PC-9 (cell line): ENCODE measurements at regions not wholly inside any gene's neighbourhood (a gene's known extent, or its start where the extent isn't known, plus 50 kb on each side); places are given as distances from the start of the nearest gene placed in this dataset.

Source experiments
- BruUV-seq: library from RNA; stranded (reverse); fragments of 400-500 nt; replicated peaks from 2 replicates; lab custom pipeline; 2021; lab: Mats Ljungman, UMichigan
- CTCF ChIA-PET: fragments of 300-600 bp; sonication (Branson Sonifier 250); formaldehyde crosslinking; loops from one replicate; lab custom pipeline; 2022; ENCODE audit warnings: antibody characterized with exemption; lab: Charles Lee
- POLR2A ChIA-PET: fragments of 300-600 bp; sonication (Branson Sonifier 250); formaldehyde crosslinking; loops from one replicate; lab custom pipeline; 2022; ENCODE audit warnings: antibody characterized with exemption; ENCODE audit not compliant: unreplicated experiment; lab: Charles Lee
- DNase-seq, 2 experiments: peaks; one replicate each; pipeline versions ENCODE4 v3.0.0 to v3.0.0-alpha.2; 2015 to 2022; ENCODE audit warnings: mixed read lengths in 1 of 2
- H2AFZ ChIP-seq: fragments of 200-600 bp; sonication (generic); 2 replicates; pipeline ENCODE4 v1.8.1; 2017; ENCODE audit warnings: antibody characterized with exemption
- H3F3A ChIP-seq: fragments of 200-600 bp; sonication (generic); 2 replicates; pipeline ENCODE4 v1.8.1; 2017; ENCODE audit warnings: antibody characterized with exemption, mild to moderate bottlenecking, low read depth; ENCODE audit not compliant: insufficient read depth
- H3K27ac ChIP-seq: fragments of 200-600 bp; sonication (generic); 2 replicates; pipeline ENCODE4 v1.6.1; 2016; ENCODE audit warnings: mixed run types
- H3K27me3 ChIP-seq: fragments of 200-600 bp; sonication (generic); 2 replicates; pipeline ENCODE4 v1.6.1; 2016; ENCODE audit warnings: low read depth, mixed run types; ENCODE audit not compliant: insufficient read depth
- H3K36me3 ChIP-seq: fragments of 200-600 bp; sonication (generic); 2 replicates; pipeline ENCODE4 v1.6.1; 2016; ENCODE audit warnings: low read depth, mixed run types
- H3K4me1 ChIP-seq: fragments of 200-600 bp; sonication (generic); replicated peaks from 2 replicates; pipeline ENCODE4 v1.6.1; 2016; ENCODE audit warnings: mixed run types; ENCODE audit not compliant: insufficient read depth
- H3K4me2 ChIP-seq: fragments of 200-600 bp; sonication (generic); 2 replicates; pipeline ENCODE4 v1.6.1; 2017; ENCODE audit warnings: mixed run types
- H3K4me3 ChIP-seq: fragments of 200-600 bp; sonication (generic); 2 replicates; pipeline ENCODE4 v1.6.1; 2016; ENCODE audit warnings: mixed run types
- H3K79me2 ChIP-seq: fragments of 200-600 bp; sonication (generic); 2 replicates; pipeline ENCODE4 v1.6.1; 2017; ENCODE audit warnings: low read depth, mixed run types
- H3K9me2 ChIP-seq: fragments of 200-600 bp; sonication (generic); 2 replicates; pipeline ENCODE4 v1.8.1; 2017; ENCODE audit warnings: mild to moderate bottlenecking; ENCODE audit not compliant: insufficient read depth
- H3K9me3 ChIP-seq: fragments of 200-600 bp; sonication (generic); 2 replicates; pipeline ENCODE4 v1.8.1; 2016; ENCODE audit warnings: low read depth; ENCODE audit not compliant: insufficient read depth
- H4K20me1 ChIP-seq: fragments of 200-600 bp; sonication (generic); 2 replicates; pipeline ENCODE4 v1.8.1; 2017; ENCODE audit not compliant: insufficient read depth
- EZH2 ChIP-seq: fragments of 200-600 bp; sonication (generic); IDR thresholded peaks from 2 replicates; pipeline ENCODE4 v1.8.0; 2017; ENCODE audit warnings: antibody characterized with exemption, low read depth
- intact Hi-C: fragments of 100-400 bp; cut with micrococcal nuclease; formaldehyde crosslinking; loops from one replicate; pipeline ENCODE4 v1.10.0; 2022; ENCODE audit not compliant: unreplicated experiment
- TF ChIP-seq, protein P1 (sequence below): fragments of 200-600 bp; sonication (generic); conservative IDR thresholded peaks from 2 replicates; pipeline ENCODE4 v1.6.1; 2017; ENCODE audit warnings: mixed run types, antibody characterized with exemption, mild to moderate bottlenecking, moderate library complexity

GRCh38 chr5:77843570-77844372 lies 67.6 kb upstream of the TBCA start:
- no peaks in the 10 kb centered on the region for H3K79me2 ChIP-seq
- no peaks in the 10 kb centered on the region for H3K27me3 ChIP-seq
- H3K4me1 ChIP-seq, result no peaks in the 10 kb centered on the region
- H3K9me3 ChIP-seq, result no peaks in the 10 kb centered on the region
- H3K27ac ChIP-seq, result no peak overlapping the region
- no peak for DNase-seq
- intact Hi-C loops, result no loop called here
- TF ChIP-seq, protein P1, sequence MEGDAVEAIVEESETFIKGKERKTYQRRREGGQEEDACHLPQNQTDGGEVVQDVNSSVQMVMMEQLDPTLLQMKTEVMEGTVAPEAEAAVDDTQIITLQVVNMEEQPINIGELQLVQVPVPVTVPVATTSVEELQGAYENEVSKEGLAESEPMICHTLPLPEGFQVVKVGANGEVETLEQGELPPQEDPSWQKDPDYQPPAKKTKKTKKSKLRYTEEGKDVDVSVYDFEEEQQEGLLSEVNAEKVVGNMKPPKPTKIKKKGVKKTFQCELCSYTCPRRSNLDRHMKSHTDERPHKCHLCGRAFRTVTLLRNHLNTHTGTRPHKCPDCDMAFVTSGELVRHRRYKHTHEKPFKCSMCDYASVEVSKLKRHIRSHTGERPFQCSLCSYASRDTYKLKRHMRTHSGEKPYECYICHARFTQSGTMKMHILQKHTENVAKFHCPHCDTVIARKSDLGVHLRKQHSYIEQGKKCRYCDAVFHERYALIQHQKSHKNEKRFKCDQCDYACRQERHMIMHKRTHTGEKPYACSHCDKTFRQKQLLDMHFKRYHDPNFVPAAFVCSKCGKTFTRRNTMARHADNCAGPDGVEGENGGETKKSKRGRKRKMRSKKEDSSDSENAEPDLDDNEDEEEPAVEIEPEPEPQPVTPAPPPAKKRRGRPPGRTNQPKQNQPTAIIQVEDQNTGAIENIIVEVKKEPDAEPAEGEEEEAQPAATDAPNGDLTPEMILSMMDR, result no peak
- no peak for TF ChIP-seq EZH2
- CTCF ChIA-PET, result no interaction called here
- H3K9me2 ChIP-seq, result no peaks in the 10 kb centered on the region
- no peaks in the 10 kb centered on the region for H4K20me1 ChIP-seq
- no peaks in the 10 kb centered on the region for H3K36me3 ChIP-seq
- no peak overlapping the region for H3K4me3 ChIP-seq
- POLR2A ChIA-PET, result no interaction called here
- no peak overlapping the region for H3K4me2 ChIP-seq
- no TSS peak for BruUV-seq
- no peak overlapping the region for H2AFZ ChIP-seq
- H3F3A ChIP-seq, result no peaks in the 10 kb centered on the region

GRCh38 chr5:77842243-77842642 lies 66.1 kb upstream of the TBCA start:
- Histone ChIP-seq H3K9me2 (no peaks in the 10 kb centered on the region), H3K9me3 (no peaks in the 10 kb centered on the region), H3K4me2 (no peak overlapping the region), H3K4me3 (no peak overlapping the region), H2AFZ (no peak overlapping the region), H3F3A (no peaks in the 10 kb centered on the region), H3K27me3 (no peaks in the 10 kb centered on the region), H3K79me2 (no peaks in the 10 kb centered on the region), H3K27ac (no peak overlapping the region), H3K4me1 (no peaks in the 10 kb centered on the region), H4K20me1 (no peaks in the 10 kb centered on the region), H3K36me3 (no peaks in the 10 kb centered on the region)
- TF ChIP-seq EZH2, result no peak
- TF ChIP-seq, protein P1, result no peak
- ChIA-PET CTCF (no interaction called here), POLR2A (no interaction called here)
- DNase-seq, result no peak
- intact Hi-C loops, result no loop called here
- no TSS peak for BruUV-seq

DNA sequence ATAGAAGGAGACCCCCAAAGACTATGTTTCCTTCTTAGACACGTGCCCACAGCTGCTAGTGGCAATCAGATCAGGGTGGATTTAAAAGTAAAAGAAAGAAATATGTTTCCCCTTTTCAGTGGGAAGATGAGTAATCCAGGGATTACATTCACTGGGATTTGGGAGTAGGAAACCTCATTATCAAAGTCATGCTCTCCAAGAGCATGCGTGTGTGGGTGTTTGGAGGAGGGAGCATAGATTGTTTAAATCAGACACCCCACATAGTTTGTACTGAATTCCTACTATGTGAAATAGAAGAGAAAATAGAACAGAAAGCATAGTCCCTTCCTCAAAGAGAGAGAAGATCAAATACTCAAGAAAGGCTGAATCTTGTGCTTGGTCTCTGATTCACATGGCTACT lies 65.5 kb upstream of the TBCA start:
- Histone ChIP-seq H4K20me1 (no peaks in the 10 kb centered on the region), H3K9me3 (no peaks in the 10 kb centered on the region), H3K4me3 (no peak overlapping the region), H2AFZ (no peak overlapping the region), H3K27me3 (no peaks in the 10 kb centered on the region), H3K4me2 (no peak overlapping the region), H3K79me2 (no peaks in the 10 kb centered on the region), H3K9me2 (no peaks in the 10 kb centered on the region), H3K4me1 (no peaks in the 10 kb centered on the region), H3F3A (no peaks in the 10 kb centered on the region), H3K27ac (no peak overlapping the region), H3K36me3 (no peaks in the 10 kb centered on the region)
- no peak for DNase-seq
- POLR2A ChIA-PET, result no interaction called here
- TF ChIP-seq EZH2, result no peak
- TF ChIP-seq, protein P1, result no peak
- CTCF ChIA-PET, result no interaction called here
- BruUV-seq, result no TSS peak
- intact Hi-C loops, result no loop called here
